H1 (cell line): ENCODE measurements at regions not wholly inside any gene's neighbourhood (a gene's known extent, or its start where the extent isn't known, plus 50 kb on each side); places are given as distances from the start of the nearest gene placed in this dataset.

Source experiments
- CTCF ChIA-PET: fragments of 300-600 bp; sonication (Branson Sonifier 250); formaldehyde crosslinking; loops from one replicate; lab custom pipeline; 2021; ENCODE audit not compliant: partially characterized antibody; lab: Charles Lee
- POLR2A ChIA-PET: fragments of 300-600 bp; sonication (Branson Sonifier 250); formaldehyde crosslinking; loops from one replicate; lab custom pipeline; 2021; ENCODE audit warnings: inconsistent platforms; ENCODE audit not compliant: partially characterized antibody; lab: Charles Lee
- DNase-seq, 2 experiments: peaks; one replicate each; pipeline versions ENCODE4 v3.0.0 to v3.0.0-alpha.2; 2010 to 2022; ENCODE audit warnings: low spot score in 2 of 2, low read depth in 1 of 2, mixed read lengths in 1 of 2
- FAIRE-seq: peaks from 2 replicates; lab custom pipeline; 2011; peaks lifted over from hg19 to GRCh38; lab: Jason Lieb, UNC
- H2AFZ ChIP-seq: 2 replicates; pipeline ENCODE4 v1.8.1; 2012; ENCODE audit warnings: low read length, inconsistent platforms
- H2AK5ac ChIP-seq: 2 replicates; pipeline ENCODE4 v1.6.1; 2013; ENCODE audit warnings: low read depth, low read length
- H2BK120ac ChIP-seq: replicated peaks from 2 replicates; pipeline ENCODE3; 2013; ENCODE audit warnings: low read depth, low read length, inconsistent platforms
- H2BK12ac ChIP-seq: 2 replicates; pipeline ENCODE4 v1.6.1; 2013; ENCODE audit warnings: low read depth, low read length
- H2BK15ac ChIP-seq: 2 replicates; pipeline ENCODE4 v1.6.1; 2013; ENCODE audit warnings: low read length
- H2BK20ac ChIP-seq: 2 replicates; pipeline ENCODE4 v1.6.1; 2013; ENCODE audit warnings: low read length
- H2BK5ac ChIP-seq: 2 replicates; pipeline ENCODE4 v1.6.1; 2013; ENCODE audit warnings: low read depth, low read length
- H3K14ac ChIP-seq: 2 replicates; pipeline ENCODE4 v1.6.1; 2013; ENCODE audit warnings: inconsistent platforms; ENCODE audit not compliant: insufficient read length
- H3K18ac ChIP-seq: 2 replicates; pipeline ENCODE4 v1.6.1; 2013; ENCODE audit warnings: low read length; ENCODE audit errors: extremely low read depth
- H3K23ac ChIP-seq: 2 replicates; pipeline ENCODE4 v1.6.1; 2013; ENCODE audit warnings: inconsistent platforms; ENCODE audit not compliant: insufficient read length
- H3K23me2 ChIP-seq: 2 replicates; pipeline ENCODE4 v1.6.1; 2013; ENCODE audit warnings: low read depth, low read length
- H3K27ac ChIP-seq: 2 replicates; pipeline ENCODE4 v1.6.1; 2011; ENCODE audit warnings: low read depth, low read length, inconsistent platforms
- H3K27me3 ChIP-seq, 4 experiments: replicated peaks in 1 of 4; 1 replicate in 1 of 4; 2 replicates in 3 of 4; pipeline versions ENCODE4 v1.6.1 to v1.8.1; 2011 to 2013; ENCODE audit warnings: low read length in 3 of 4, mild to moderate bottlenecking in 3 of 4, inconsistent platforms in 2 of 4, mixed read lengths in 2 of 4, moderate library complexity in 1 of 4; ENCODE audit not compliant: control insufficient read depth in 3 of 4, insufficient read depth in 3 of 4; ENCODE audit errors: extremely low read depth in 1 of 4
- H3K36me3 ChIP-seq, 4 experiments: 2 replicates each; pipeline versions ENCODE4 v1.6.1 to v1.8.1; 2011 to 2013; ENCODE audit warnings: mild to moderate bottlenecking in 4 of 4, low read length in 3 of 4, moderate library complexity in 2 of 4, control low read depth in 1 of 4, inconsistent platforms in 1 of 4; ENCODE audit not compliant: insufficient read depth in 4 of 4, control insufficient read depth in 2 of 4
- H3K4ac ChIP-seq: replicated peaks from 2 replicates; pipeline ENCODE3; 2013; ENCODE audit warnings: low read length, low read depth, mixed read lengths, inconsistent platforms; ENCODE audit not compliant: insufficient read length
- H3K4me1 ChIP-seq, 4 experiments: replicated peaks in 1 of 4; 1 replicate in 1 of 4; 2 replicates in 3 of 4; pipeline versions ENCODE4 v1.6.1 to v1.8.1; 2011 to 2013; ENCODE audit warnings: low read length in 3 of 4, inconsistent platforms in 2 of 4, mixed read lengths in 1 of 4; ENCODE audit not compliant: insufficient read depth in 4 of 4, control insufficient read depth in 3 of 4
- H3K4me2 ChIP-seq, 2 experiments: 2 replicates each; pipeline versions ENCODE4 v1.6.1 to v1.8.1; 2011 to 2013; ENCODE audit warnings: low read depth in 2 of 2, low read length in 2 of 2, control low read depth in 1 of 2, inconsistent platforms in 1 of 2, mild to moderate bottlenecking in 1 of 2; ENCODE audit not compliant: insufficient read depth in 1 of 2
- H3K4me3 ChIP-seq, 4 experiments: fragments of 200-600, 300-600 bp in 1 of 4; sonication (generic), shearing (Covaris generic), sonication (Bioruptor Twin) in 1 of 4; 2 replicates each; pipeline versions ENCODE4 v1.5.1 to v1.8.1; 2011 to 2016; ENCODE audit warnings: low read length in 4 of 4, low read depth in 3 of 4, control low read depth in 2 of 4, inconsistent platforms in 2 of 4, mild to moderate bottlenecking in 2 of 4, mixed read lengths in 1 of 4, moderate library complexity in 1 of 4; ENCODE audit not compliant: insufficient read depth in 2 of 4; ENCODE audit errors: extremely low read depth in 1 of 4
- H3K56ac ChIP-seq: replicated peaks from 2 replicates; pipeline ENCODE3; 2013; ENCODE audit warnings: low read depth, mild to moderate bottlenecking, mixed read lengths, low read length, inconsistent platforms; ENCODE audit not compliant: insufficient read length
- H3K79me1 ChIP-seq: 2 replicates; pipeline ENCODE4 v1.6.1; 2013; ENCODE audit warnings: low read depth, low read length, control low read depth
- H3K79me2 ChIP-seq, 2 experiments: 2 replicates each; pipeline versions ENCODE4 v1.6.1 to v1.8.1; 2012 to 2013; ENCODE audit warnings: low read length in 2 of 2, mild to moderate bottlenecking in 2 of 2, inconsistent platforms in 1 of 2; ENCODE audit not compliant: insufficient read depth in 2 of 2, control insufficient read depth in 1 of 2
- H3K9ac ChIP-seq, 4 experiments: replicated peaks in 1 of 4; 1 replicate in 1 of 4; 2 replicates in 3 of 4; pipeline versions ENCODE4 v1.6.1 to v1.8.1; 2011 to 2013; ENCODE audit warnings: low read depth in 3 of 4, low read length in 3 of 4, control low read depth in 2 of 4, mild to moderate bottlenecking in 2 of 4, moderate library complexity in 2 of 4, inconsistent platforms in 1 of 4; ENCODE audit errors: extremely low read depth in 1 of 4
- H3K9me3 ChIP-seq, 2 experiments: 2 replicates each; pipeline versions ENCODE4 v1.6.1 to v1.8.1; 2012 to 2013; ENCODE audit warnings: mild to moderate bottlenecking in 2 of 2, moderate library complexity in 2 of 2, control low read depth in 1 of 2, inconsistent platforms in 1 of 2, low read depth in 1 of 2, low read length in 1 of 2, mixed read lengths in 1 of 2; ENCODE audit not compliant: insufficient read depth in 2 of 2
- H4K20me1 ChIP-seq, 2 experiments: replicated peaks in 1 of 2; 2 replicates each; pipeline versions ENCODE3 to v1.8.1; 2011 to 2013; ENCODE audit warnings: inconsistent platforms in 2 of 2, low read length in 2 of 2, mild to moderate bottlenecking in 1 of 2; ENCODE audit not compliant: insufficient read depth in 2 of 2, control insufficient read depth in 1 of 2
- H4K5ac ChIP-seq: 2 replicates; pipeline ENCODE4 v1.6.1; 2013; ENCODE audit warnings: low read length, low read depth, mixed read lengths, inconsistent platforms; ENCODE audit not compliant: insufficient read length
- H4K8ac ChIP-seq: 2 replicates; pipeline ENCODE4 v1.8.0; 2013; ENCODE audit warnings: mild to moderate bottlenecking, moderate library complexity, low read length, inconsistent platforms; ENCODE audit not compliant: insufficient read depth; ENCODE audit errors: extremely low read depth
- H4K91ac ChIP-seq: replicated peaks from 2 replicates; pipeline ENCODE3; 2013; ENCODE audit warnings: low read length, mixed read lengths, inconsistent platforms; ENCODE audit not compliant: insufficient read length
- CBX5 ChIP-seq: fragments of 300-800, 300-1000 bp; sonication (generic); IDR thresholded peaks from 2 replicates; pipeline ENCODE4 v1.7.1; 2016; ENCODE audit warnings: antibody characterized with exemption, low read length, low read depth
- CEBPB ChIP-seq: IDR thresholded peaks from 2 replicates; pipeline ENCODE4 v1.6.1; 2012; ENCODE audit warnings: low read depth, low read length
- CHD1 ChIP-seq: IDR thresholded peaks from 2 replicates; pipeline ENCODE4 v1.6.1; 2012; ENCODE audit warnings: low read depth, low read length, improper control_type of control experiment
- EGR1 ChIP-seq: IDR thresholded peaks from 2 replicates; pipeline ENCODE4 v1.6.1; 2011; ENCODE audit warnings: low read depth, low read length, borderline replicate concordance
- HDAC2 ChIP-seq, 2 experiments: fragments of 300-600 bp in 1 of 2; sonication (generic) in 1 of 2; IDR thresholded peaks; 2 replicates each; pipeline ENCODE4 v1.6.1; 2011 to 2012; ENCODE audit warnings: low read depth in 2 of 2, low read length in 2 of 2, mild to moderate bottlenecking in 2 of 2, moderate library complexity in 2 of 2, borderline replicate concordance in 1 of 2, inconsistent platforms in 1 of 2
- POLR2AphosphoS5 ChIP-seq: IDR thresholded peaks from 2 replicates; pipeline ENCODE4 v1.6.1; 2011; ENCODE audit warnings: low read depth, low read length
- RBBP5 ChIP-seq: IDR thresholded peaks from 2 replicates; pipeline ENCODE4 v1.7.1; 2012; ENCODE audit warnings: low read depth, mild to moderate bottlenecking, inconsistent platforms, low read length, moderate library complexity, borderline replicate concordance
- SAP30 ChIP-seq: fragments of 300-600 bp; sonication (generic); IDR thresholded peaks from 2 replicates; pipeline ENCODE4 v1.7.1; 2012; ENCODE audit warnings: low read length, moderate library complexity, mild to moderate bottlenecking, inconsistent platforms; ENCODE audit not compliant: insufficient read depth, insufficient replicate concordance
- SIRT6 ChIP-seq: IDR thresholded peaks from one replicate; pipeline ENCODE4 v1.7.1; 2012; ENCODE audit warnings: low read length, inconsistent platforms
- SIX5 ChIP-seq: IDR thresholded peaks from 2 replicates; pipeline ENCODE4 v1.6.1; 2011; ENCODE audit warnings: mild to moderate bottlenecking, low read depth, low read length
- TAF7 ChIP-seq: optimal IDR thresholded peaks from 2 replicates; pipeline ENCODE3; 2011; ENCODE audit warnings: low read depth, mild to moderate bottlenecking, inconsistent platforms, low read length, moderate library complexity, borderline replicate concordance
- TBP ChIP-seq: IDR thresholded peaks from 2 replicates; pipeline ENCODE4 v1.6.1; 2011; ENCODE audit warnings: low read depth, low read length, improper control_type of control experiment
- TEAD4 ChIP-seq: IDR thresholded peaks from 2 replicates; pipeline ENCODE4 v1.6.1; 2012; ENCODE audit warnings: low read depth, low read length, inconsistent platforms, mixed read lengths
- ZNF274 ChIP-seq: IDR thresholded peaks from 2 replicates; pipeline ENCODE4 v1.7.0; 2012; ENCODE audit warnings: low read length, borderline replicate concordance; ENCODE audit errors: extremely low read depth
- WGBS, 2 experiments: shearing (Covaris generic) in 1 of 2; methylation state at CpG; one replicate each; pipeline versions ENCODE4 v1.1.6 to v1.1.7; 2013 to 2015; ENCODE audit warnings: low lambda C conversion rate in 2 of 2, mixed read lengths in 2 of 2, inconsistent platforms in 1 of 2, low coverage in 1 of 2, missing lambda C conversion rate in 1 of 2; ENCODE audit not compliant: insufficient replicate concordance in 2 of 2, insufficient coverage in 1 of 2, insufficient read length in 1 of 2; ENCODE audit errors: extremely low coverage in 1 of 2, missing lambda C conversion rate in 1 of 2; 5-methylcytosine and 5-hydroxymethylcytosine counted together

DNA sequence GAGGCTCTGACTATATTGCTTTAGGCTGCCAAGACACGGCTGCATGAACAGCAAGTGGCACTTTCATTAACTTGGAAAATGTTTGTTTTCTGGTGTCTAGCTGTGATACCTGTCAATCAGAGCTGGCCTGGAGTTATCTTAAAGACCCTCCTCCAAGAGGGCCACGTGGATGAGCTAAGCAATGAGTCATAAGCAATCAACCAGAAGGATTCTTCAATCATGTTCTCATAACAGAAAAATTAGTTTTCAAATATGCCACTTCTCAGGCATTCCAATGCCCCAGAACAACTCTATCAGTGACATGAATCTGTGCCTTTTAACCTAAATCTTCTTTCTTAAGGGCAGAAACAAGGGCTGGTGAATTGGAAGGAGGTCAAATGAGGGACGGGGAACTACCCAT, 283.0 kb downstream of the HTR1B start:
- H2BK120ac ChIP-seq: no peak overlapping the region
- no peaks in the 10 kb centered on the region for H3K79me2 ChIP-seq
- H2BK20ac ChIP-seq: no peak overlapping the region
- H4K91ac ChIP-seq: no peak overlapping the region
- no peak for FAIRE-seq
- H3K56ac ChIP-seq: no peak overlapping the region
- H3K36me3 ChIP-seq: no peaks in the 10 kb centered on the region
- no peak overlapping the region for H3K4me2 ChIP-seq
- DNase-seq: no peak
- H3K4ac ChIP-seq: no peak overlapping the region
- H3K23me2 ChIP-seq: no peaks in the 10 kb centered on the region
- H2AFZ ChIP-seq: no peak overlapping the region
- no peak overlapping the region for H3K23ac ChIP-seq
- no peak overlapping the region for H3K27ac ChIP-seq
- no peaks in the 10 kb centered on the region for H3K4me1 ChIP-seq
- no peak overlapping the region for H3K14ac ChIP-seq
- H2BK5ac ChIP-seq: no peak overlapping the region
- no peaks in the 10 kb centered on the region for H4K20me1 ChIP-seq
- H2BK15ac ChIP-seq: no peak overlapping the region
- CTCF ChIA-PET: no interaction called here
- no peak overlapping the region for H3K9ac ChIP-seq
- H3K79me1 ChIP-seq: no peaks in the 10 kb centered on the region
- H2AK5ac ChIP-seq: no peak overlapping the region
- H4K8ac ChIP-seq: no peak overlapping the region
- no peaks in the 10 kb centered on the region for H3K9me3 ChIP-seq
- no peak overlapping the region for H3K4me3 ChIP-seq
- no peak overlapping the region for H3K18ac ChIP-seq
- H4K5ac ChIP-seq: no peak overlapping the region
- POLR2A ChIA-PET: no interaction called here
- WGBS, 2 experiments: 88% methylated on average over 3 of the region's 3 CpGs; no CpG with 5 or more reads in 1 of the 2 experiments
- no peaks in the 10 kb centered on the region for H3K27me3 ChIP-seq
- H2BK12ac ChIP-seq: no peak overlapping the region
- TF ChIP-seq RBBP5 (no peak), TBP (no peak), SAP30 (no peak), SIRT6 (no peak), CEBPB (no peak), CHD1 (no peak), TAF7 (no peak), CBX5 (no peak), HDAC2 (IDR thresholded peaks at IDR 0.05; ENCODE audit: borderline replicate concordance in 1 of 2, low read depth in 2 of 2, low read length in 2 of 2) (no peak), SIX5 (no peak), ZNF274 (no peak), POLR2AphosphoS5 (no peak), EGR1 (no peak), TEAD4 (no peak)
